GM19452 (cell line): ENCODE measurements at regions not wholly inside any gene's neighbourhood (a gene's known extent, or its start where the extent isn't known, plus 50 kb on each side); places are given as distances from the start of the nearest gene placed in this dataset.
"Not testable (repeated sequence)": the region's sequence is repeated elsewhere in the genome, so short reads cannot be mapped to it uniquely, and the experiment has no call there.

Experiments
- ATAC-seq: cut with Tn5 transposase; IDR thresholded peaks from one replicate; pipeline ENCODE4 v1.9.1; 2021; ENCODE audit not compliant: unreplicated experiment

GRCh38 chr1:208462761-208463160, 218.6 kb upstream of the PLXNA2 start:
- no peak for ATAC-seq

DNA sequence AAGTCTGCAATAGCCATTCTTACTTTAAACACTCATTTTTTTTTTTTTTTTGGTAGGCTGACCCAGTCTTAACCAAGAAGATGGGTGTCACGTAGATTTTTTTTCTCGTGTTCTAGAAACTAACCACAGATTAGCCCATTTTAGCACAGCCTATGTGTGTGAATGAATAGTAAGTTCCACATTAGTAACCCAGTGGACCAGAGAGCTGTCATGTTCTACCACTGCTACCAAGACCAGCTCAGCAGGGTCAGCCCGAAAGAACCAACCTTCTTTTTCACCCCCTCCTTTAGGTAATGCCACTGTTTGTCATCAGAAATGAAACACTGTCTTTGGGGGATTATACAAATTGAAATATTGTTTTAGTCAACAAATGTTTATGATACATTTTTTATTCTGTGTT, 221.1 kb upstream of the PLXNA2 start:
- ATAC-seq, result no peak

DNA sequence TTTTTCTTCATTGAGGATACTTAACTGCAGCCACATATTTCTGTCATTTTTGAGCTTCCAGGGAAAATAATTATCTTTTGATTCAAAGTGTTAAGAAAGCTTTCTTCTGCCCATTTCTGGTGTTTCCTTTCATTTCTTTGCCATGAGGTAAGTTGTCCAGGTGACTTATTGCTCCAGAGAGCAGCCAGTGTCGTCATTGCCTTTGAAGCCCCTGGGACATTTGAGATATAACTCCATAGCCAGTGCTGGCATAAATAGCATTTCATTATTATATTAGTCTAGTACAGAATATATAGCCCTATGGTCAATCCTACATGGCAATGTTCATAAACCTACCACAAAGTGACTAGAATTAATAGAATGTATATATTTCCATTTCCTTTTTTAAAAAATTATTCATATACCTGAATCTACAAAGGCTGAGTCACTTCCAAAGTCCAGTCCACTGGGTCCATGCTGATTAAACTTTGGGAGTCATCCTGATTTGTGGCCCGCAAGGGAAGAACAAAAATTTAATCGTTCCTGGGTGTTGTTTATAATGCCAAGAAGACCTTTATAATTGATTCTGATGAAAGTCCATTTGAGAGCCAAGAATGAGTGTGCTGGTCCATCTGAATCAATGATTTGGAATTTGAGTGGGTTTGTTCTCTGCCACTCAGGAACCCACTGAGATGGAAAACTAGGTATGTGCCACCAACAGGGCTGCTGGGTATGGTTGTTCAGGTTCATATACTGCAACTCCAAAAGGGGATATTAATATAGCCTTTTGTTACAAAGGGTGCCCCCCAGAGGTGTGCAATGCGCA, 221.8 kb upstream of the PLXNA2 start:
- no peak for ATAC-seq

DNA sequence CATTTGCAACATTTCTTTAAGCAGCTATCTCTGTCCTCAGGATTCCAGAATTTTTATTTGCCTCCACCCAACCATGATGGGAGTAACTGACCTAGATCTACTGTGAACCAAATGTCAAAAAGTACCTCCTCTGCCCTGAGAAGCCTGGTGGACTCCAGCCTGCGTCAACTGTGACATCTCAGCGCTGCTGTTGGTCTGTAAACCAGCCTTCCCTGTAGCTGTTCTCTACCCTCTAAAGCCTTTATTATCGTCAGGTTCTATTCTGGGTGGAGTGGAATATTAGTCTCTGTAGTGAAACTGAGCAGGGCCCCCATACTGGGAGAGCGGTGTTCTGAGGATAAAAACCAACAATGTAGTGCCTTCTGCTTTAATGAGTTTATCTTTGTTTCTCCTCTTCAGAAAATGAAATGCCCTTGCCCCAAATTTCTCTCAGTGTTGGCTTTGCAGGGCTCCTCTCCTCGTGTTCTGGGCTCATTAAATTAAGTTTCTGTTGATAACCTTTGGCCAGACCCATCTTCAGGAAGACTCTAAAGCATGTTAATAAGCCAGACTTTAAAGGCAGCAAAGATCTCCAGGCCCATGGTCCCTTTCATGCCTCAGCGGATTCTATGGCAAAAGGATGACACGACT, 223.1 kb upstream of the PLXNA2 start:
- no peak for ATAC-seq

GRCh38 chr1:208475449-208475848, 231.3 kb upstream of the PLXNA2 start:
- no peak for ATAC-seq

DNA sequence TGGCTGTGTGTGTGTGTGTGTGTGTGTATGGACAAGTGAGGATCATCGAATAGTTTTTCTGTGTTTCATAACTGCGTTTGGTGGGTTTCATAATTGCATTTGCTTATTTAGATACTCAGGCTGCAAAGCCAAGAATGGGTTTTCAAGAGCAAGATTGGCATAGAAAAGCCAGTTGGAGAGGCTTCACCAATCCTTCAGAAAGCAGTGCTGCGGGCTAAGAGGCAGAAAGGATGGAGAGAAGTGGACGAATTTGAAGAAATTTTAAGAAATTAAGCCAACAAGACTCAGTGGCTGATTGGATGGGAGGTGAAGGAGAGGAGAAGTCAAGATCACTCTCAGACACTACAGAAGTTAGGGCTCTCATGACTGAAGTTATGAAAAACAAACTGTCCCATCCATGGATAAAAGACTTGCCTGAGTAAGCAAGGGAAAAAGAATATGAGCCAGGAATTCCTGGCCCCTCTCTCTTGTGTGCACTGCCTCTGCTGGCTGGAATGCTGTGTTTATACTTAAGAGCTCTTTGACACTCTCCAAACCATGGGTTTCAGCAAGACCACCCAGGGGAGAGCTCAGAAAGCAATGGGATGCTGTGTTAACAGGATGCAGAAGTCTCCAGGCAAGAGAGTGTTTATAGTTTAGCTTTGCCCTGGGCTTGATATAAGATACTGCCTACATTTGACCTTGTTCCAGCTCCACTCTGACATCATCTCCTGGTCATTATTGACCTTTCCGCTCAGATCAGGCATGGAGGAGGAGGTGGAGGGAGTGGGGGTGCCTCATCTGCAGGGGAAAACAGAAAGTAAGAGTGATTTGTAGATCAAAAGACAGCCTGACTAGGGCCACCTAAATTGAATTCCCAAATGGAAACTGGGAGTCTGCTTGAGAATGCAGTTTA, 232.0 kb upstream of the PLXNA2 start:
- ATAC-seq, result no peak

DNA sequence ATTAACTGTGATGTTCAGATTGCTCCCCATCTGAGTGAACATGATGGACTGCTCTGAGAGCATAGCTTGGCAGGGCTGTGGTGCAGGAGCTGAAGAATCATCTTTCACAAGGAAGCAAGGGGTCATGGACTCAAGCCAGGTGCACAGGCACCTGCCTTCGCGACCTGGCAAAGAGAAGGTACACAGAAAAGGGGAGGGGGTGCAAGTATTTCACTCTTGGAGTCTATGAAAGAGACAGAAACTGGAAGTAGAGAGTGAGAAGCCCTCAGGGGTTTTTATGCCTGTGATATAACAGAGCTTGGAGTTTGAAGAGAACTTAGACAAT, 232.6 kb upstream of the PLXNA2 start:
- no peak for ATAC-seq

DNA sequence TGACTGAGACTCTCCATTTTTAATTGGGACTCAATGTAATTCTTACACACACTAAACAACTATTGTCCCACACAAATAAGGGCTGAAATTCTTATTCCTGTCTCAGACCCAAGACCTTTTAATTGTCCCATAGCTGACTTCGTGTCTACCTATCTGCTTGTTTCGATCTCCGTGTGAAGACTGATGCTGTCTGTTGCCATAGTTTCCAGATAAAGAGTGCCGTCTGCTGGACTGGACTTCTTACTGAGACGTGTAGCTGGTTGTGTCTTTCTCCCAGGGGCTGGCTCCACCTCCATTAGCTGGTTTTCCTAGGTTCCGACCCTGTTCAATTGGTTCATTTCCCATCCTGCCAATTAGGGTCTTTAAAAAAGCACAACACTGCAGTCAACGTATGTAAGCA, 235.3 kb upstream of the PLXNA2 start:
- no peak for ATAC-seq

GRCh38 chr1:208485512-208485911, 241.3 kb upstream of the PLXNA2 start:
- no peak for ATAC-seq

GRCh38 chr1:208486677-208487076, 242.5 kb upstream of the PLXNA2 start:
- ATAC-seq, result no peak

GRCh38 chr1:208488432-208488831, 244.2 kb upstream of the PLXNA2 start:
- not testable (repeated sequence) for ATAC-seq

GRCh38 chr1:208496467-208497371, 252.5 kb upstream of the PLXNA2 start:
- ATAC-seq, result no peak

- no peak for ATAC-seq
Measured at GRCh38 chr1:208497866-208498541, 253.8 kb upstream of the PLXNA2 start.

- no peak for ATAC-seq
Measured at GRCh38 chr1:208499026-208499425, 254.8 kb upstream of the PLXNA2 start.

DNA sequence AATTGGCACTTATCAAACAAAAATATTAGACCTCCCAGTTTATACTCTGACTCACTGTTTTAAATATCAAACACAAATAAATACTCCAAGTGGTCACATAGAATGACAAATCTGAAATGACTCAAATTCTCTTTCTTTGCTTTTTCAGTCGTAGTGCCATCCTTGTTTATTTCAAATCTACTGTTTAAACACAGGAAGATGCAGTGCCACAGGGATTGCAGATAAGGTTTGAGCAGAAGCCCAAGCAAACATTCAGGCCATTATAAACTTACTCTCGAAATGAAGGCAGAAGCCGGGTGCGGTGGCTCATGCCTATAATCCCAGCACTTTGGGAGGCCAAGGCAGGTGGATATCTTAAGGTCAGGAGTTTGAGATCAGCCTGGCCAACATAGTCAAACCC, 255.4 kb upstream of the PLXNA2 start:
- no peak for ATAC-seq

DNA sequence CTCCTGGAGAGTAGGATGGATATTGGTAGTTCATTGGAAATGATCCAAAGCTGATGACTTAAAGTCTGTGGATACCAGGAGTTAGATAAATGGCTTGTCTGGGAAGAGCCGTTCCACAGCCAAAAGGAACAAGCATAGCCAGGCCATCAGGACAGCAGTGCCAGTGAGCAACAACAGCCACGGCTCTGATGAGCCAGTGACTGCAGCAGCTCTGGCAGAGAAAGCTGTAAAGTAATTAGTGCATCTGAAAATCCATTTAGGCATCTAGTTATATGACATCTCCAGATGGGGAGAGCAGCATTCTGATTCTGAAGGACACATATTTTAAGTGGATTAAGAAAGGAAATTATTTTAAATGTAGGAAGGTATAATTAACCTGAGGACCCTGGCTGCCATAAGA, 256.2 kb upstream of the PLXNA2 start:
- ATAC-seq, result no peak

- no peak for ATAC-seq
Measured at GRCh38 chr1:208501542-208501941, 257.4 kb upstream of the PLXNA2 start.

- no peak for ATAC-seq
Measured at GRCh38 chr1:208503787-208504186, 259.6 kb upstream of the PLXNA2 start.

GRCh38 chr1:208506812-208507211, 262.6 kb upstream of the PLXNA2 start:
- no peak for ATAC-seq

DNA sequence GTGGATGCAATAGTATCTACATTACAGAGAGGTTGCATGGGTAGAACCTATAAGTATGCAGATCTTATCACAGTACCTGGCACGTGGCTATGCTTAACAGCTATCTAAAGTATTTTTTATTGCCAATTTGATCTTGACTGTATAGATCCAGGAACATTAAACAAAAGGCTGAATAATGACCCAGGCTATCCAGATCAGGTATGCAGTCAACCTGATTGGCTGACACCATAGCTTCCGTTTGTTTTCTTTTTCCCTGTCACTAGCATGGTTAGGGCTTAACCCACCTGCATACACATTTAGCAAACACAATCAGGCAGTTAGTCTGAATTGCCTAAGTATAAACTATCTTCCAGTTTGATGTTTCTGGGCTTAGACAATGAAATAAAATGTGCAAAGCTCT, 264.9 kb upstream of the PLXNA2 start:
- no peak for ATAC-seq
